OCI-LY1 (cell line): ENCODE measurements at regions not wholly inside any gene's neighbourhood (a gene's known extent, or its start where the extent isn't known, plus 50 kb on each side); places are given as distances from the start of the nearest gene placed in this dataset.

ENCODE experiments used
- H2AFZ ChIP-seq: fragments of 200-600 bp; sonication (generic), shearing (Covaris generic); 2 replicates; pipeline ENCODE4 v1.6.0; 2014; ENCODE audit warnings: antibody characterized with exemption, mild to moderate bottlenecking, low read length
- H3F3A ChIP-seq: fragments of 200-600 bp; sonication (generic), shearing (Covaris generic); 2 replicates; pipeline ENCODE4 v1.6.0; 2014; ENCODE audit warnings: mild to moderate bottlenecking, antibody characterized with exemption, low read length, moderate library complexity; ENCODE audit not compliant: insufficient read depth
- H3K27ac ChIP-seq: fragments of 200-600 bp; sonication (generic); 2 replicates; pipeline ENCODE4 v1.5.1; 2014; ENCODE audit warnings: low read length, mixed run types, mild to moderate bottlenecking, low read depth; ENCODE audit not compliant: poor library complexity, severe bottlenecking
- H3K27me3 ChIP-seq: fragments of 200-600 bp; sonication (generic); 2 replicates; pipeline ENCODE4 v1.6.0; 2014; ENCODE audit warnings: antibody characterized with exemption, mild to moderate bottlenecking, low read length, moderate library complexity; ENCODE audit not compliant: insufficient read depth
- H3K36me3 ChIP-seq: fragments of 200-600 bp; sonication (generic); 2 replicates; pipeline ENCODE4 v1.6.1; 2014; ENCODE audit warnings: mild to moderate bottlenecking, antibody characterized with exemption, low read length, moderate library complexity, mixed read lengths; ENCODE audit not compliant: insufficient read depth
- H3K4me1 ChIP-seq: fragments of 200-600 bp; sonication (generic); 2 replicates; pipeline ENCODE4 v1.5.1; 2014; ENCODE audit warnings: mild to moderate bottlenecking, low read length, moderate library complexity; ENCODE audit not compliant: insufficient read depth, severe bottlenecking
- H3K4me2 ChIP-seq: fragments of 200-600 bp; sonication (generic), shearing (Covaris generic); 2 replicates; pipeline ENCODE4 v1.6.1; 2014; ENCODE audit warnings: low read length
- H3K4me3 ChIP-seq: fragments of 200-600 bp; sonication (generic); 2 replicates; pipeline ENCODE4 v1.5.1; 2014; ENCODE audit warnings: low read length, low read depth, mild to moderate bottlenecking, mixed read lengths; ENCODE audit not compliant: poor library complexity, severe bottlenecking
- H3K79me2 ChIP-seq: fragments of 200-600 bp; shearing (Covaris generic); 2 replicates; pipeline ENCODE4 v1.6.1; 2016; ENCODE audit warnings: mixed run types, low read length, mixed read lengths; ENCODE audit not compliant: insufficient read depth
- H3K9ac ChIP-seq: fragments of 200-600 bp; sonication (generic), shearing (Covaris generic); 2 replicates; pipeline ENCODE4 v1.6.1; 2014; ENCODE audit warnings: mild to moderate bottlenecking, low read length, mixed read lengths
- H3K9me2 ChIP-seq: fragments of 200-600 bp; sonication (generic), shearing (Covaris generic); 2 replicates; pipeline ENCODE4 v1.6.1; 2014; ENCODE audit warnings: low read depth, mild to moderate bottlenecking, low read length, mixed read lengths
- H3K9me3 ChIP-seq: fragments of 200-600 bp; shearing (Covaris generic); 2 replicates; pipeline ENCODE4 v1.6.1; 2014; ENCODE audit warnings: low read length, mixed read lengths
- H4K20me1 ChIP-seq: fragments of 200-600 bp; sonication (generic), shearing (Covaris generic); 2 replicates; pipeline ENCODE4 v1.6.0; 2016; ENCODE audit warnings: mild to moderate bottlenecking, low read length; ENCODE audit not compliant: insufficient read depth
- CTCF ChIP-seq: fragments of 200-600 bp; sonication (generic), shearing (Covaris generic); IDR thresholded peaks from 2 replicates; pipeline ENCODE4 v1.5.1; 2017; ENCODE audit warnings: mild to moderate bottlenecking, antibody characterized with exemption, low read length, moderate library complexity, mixed read lengths
- EZH2 ChIP-seq: fragments of 200-600 bp; sonication (generic), shearing (Covaris generic); IDR thresholded peaks from 2 replicates; pipeline ENCODE4 v1.8.0; 2017; ENCODE audit warnings: borderline replicate concordance, mixed run types, mild to moderate bottlenecking, antibody characterized with exemption, low read length, moderate library complexity, mixed read lengths

GRCh38 chr5:33072726-33073125 is 361.6 kb downstream of the NPR3 start:
- Histone ChIP-seq H3K9me2 (no peaks in the 10 kb centered on the region), H3K36me3 (no peaks in the 10 kb centered on the region), H2AFZ (no peak overlapping the region), H3K4me3 (no peak overlapping the region), H3K79me2 (no peaks in the 10 kb centered on the region), H3K9me3 (no peaks in the 10 kb centered on the region), H4K20me1 (no peaks in the 10 kb centered on the region), H3K27ac (no peak overlapping the region), H3K9ac (no peak overlapping the region), H3K27me3 (no peaks in the 10 kb centered on the region), H3F3A (no peaks in the 10 kb centered on the region), H3K4me2 (no peak overlapping the region), H3K4me1 (no peaks in the 10 kb centered on the region)
- TF ChIP-seq CTCF (no peak), EZH2 (no peak)

- no peak overlapping the region for H3K4me2 ChIP-seq
- H3K27me3 ChIP-seq: no peaks in the 10 kb centered on the region
- no peak overlapping the region for H2AFZ ChIP-seq
- no peaks in the 10 kb centered on the region for H3K79me2 ChIP-seq
- no peaks in the 10 kb centered on the region for H3K9me3 ChIP-seq
- no peaks in the 10 kb centered on the region for H3K36me3 ChIP-seq
- H3K4me3 ChIP-seq: no peak overlapping the region
- H4K20me1 ChIP-seq: no peaks in the 10 kb centered on the region
- no peaks in the 10 kb centered on the region for H3K9me2 ChIP-seq
- no peaks in the 10 kb centered on the region for H3F3A ChIP-seq
- H3K4me1 ChIP-seq: no peaks in the 10 kb centered on the region
- no peak overlapping the region for H3K27ac ChIP-seq
- TF ChIP-seq CTCF: no peak
- TF ChIP-seq EZH2: no peak
- H3K9ac ChIP-seq: no peak overlapping the region
These were observed 362.8 kb downstream of the NPR3 start for GRCh38 chr5:33073881-33074327.

GRCh38 chr5:33074548-33074947 is 363.4 kb downstream of the NPR3 start:
- Histone ChIP-seq H2AFZ (no peak overlapping the region), H3K4me1 (no peaks in the 10 kb centered on the region), H3K4me3 (no peak overlapping the region), H3K9ac (no peak overlapping the region), H3K9me3 (no peaks in the 10 kb centered on the region), H3K27ac (no peak overlapping the region), H4K20me1 (no peaks in the 10 kb centered on the region), H3K36me3 (no peaks in the 10 kb centered on the region), H3F3A (no peaks in the 10 kb centered on the region), H3K79me2 (no peaks in the 10 kb centered on the region), H3K27me3 (no peaks in the 10 kb centered on the region), H3K4me2 (no peak overlapping the region), H3K9me2 (no peaks in the 10 kb centered on the region)
- TF ChIP-seq CTCF: no peak
- no peak for TF ChIP-seq EZH2
